PC-9 (cell line): ENCODE measurements at regions not wholly inside any gene's neighbourhood (a gene's known extent, or its start where the extent isn't known, plus 50 kb on each side); places are given as distances from the start of the nearest gene placed in this dataset.

Experiments
- EZH2 ChIP-seq: fragments of 200-600 bp; sonication (generic); IDR thresholded peaks from 2 replicates; pipeline ENCODE4 v1.8.0; 2017; ENCODE audit warnings: antibody characterized with exemption, low read depth
- TF ChIP-seq, protein P1 (sequence below): fragments of 200-600 bp; sonication (generic); conservative IDR thresholded peaks from 2 replicates; pipeline ENCODE4 v1.6.1; 2017; ENCODE audit warnings: mixed run types, antibody characterized with exemption, mild to moderate bottlenecking, moderate library complexity

DNA sequence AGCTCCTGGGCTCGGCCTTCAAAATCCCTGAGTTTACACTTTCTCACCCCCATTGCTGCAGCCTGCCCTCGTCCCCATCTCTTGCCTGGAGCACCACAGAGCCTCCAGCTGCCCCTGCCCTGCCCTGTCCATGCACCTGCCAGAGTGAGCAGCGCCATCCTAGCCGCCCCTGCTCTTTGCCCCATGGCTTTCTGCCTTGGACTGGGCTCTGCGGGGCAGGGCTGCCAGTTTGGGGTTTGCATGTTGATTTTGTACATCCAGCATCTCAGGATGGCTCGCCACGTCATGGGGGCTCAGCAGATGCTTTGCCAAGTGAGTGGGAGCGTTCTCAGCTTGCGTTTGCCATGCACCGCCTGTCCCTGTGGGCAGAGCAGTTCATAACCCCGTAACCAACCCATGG, 67.1 kb upstream of the HGFAC start:
- TF ChIP-seq, protein P1, sequence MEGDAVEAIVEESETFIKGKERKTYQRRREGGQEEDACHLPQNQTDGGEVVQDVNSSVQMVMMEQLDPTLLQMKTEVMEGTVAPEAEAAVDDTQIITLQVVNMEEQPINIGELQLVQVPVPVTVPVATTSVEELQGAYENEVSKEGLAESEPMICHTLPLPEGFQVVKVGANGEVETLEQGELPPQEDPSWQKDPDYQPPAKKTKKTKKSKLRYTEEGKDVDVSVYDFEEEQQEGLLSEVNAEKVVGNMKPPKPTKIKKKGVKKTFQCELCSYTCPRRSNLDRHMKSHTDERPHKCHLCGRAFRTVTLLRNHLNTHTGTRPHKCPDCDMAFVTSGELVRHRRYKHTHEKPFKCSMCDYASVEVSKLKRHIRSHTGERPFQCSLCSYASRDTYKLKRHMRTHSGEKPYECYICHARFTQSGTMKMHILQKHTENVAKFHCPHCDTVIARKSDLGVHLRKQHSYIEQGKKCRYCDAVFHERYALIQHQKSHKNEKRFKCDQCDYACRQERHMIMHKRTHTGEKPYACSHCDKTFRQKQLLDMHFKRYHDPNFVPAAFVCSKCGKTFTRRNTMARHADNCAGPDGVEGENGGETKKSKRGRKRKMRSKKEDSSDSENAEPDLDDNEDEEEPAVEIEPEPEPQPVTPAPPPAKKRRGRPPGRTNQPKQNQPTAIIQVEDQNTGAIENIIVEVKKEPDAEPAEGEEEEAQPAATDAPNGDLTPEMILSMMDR: no peak
- no peak for TF ChIP-seq EZH2
